GM18505 (cell line): ENCODE measurements at regions not wholly inside any gene's neighbourhood (a gene's known extent, or its start where the extent isn't known, plus 50 kb on each side); places are given as distances from the start of the nearest gene placed in this dataset.

Experiments
- ATAC-seq: cut with Tn5 transposase; IDR thresholded peaks from one replicate; pipeline ENCODE4 v1.9.1; 2021; ENCODE audit not compliant: unreplicated experiment
- POLR2A ChIP-seq: IDR thresholded peaks from 4 replicates; pipeline ENCODE4 v1.6.1; 2011; ENCODE audit warnings: borderline replicate concordance; ENCODE audit not compliant: insufficient read depth, insufficient read length; ENCODE audit errors: extremely low read depth

DNA sequence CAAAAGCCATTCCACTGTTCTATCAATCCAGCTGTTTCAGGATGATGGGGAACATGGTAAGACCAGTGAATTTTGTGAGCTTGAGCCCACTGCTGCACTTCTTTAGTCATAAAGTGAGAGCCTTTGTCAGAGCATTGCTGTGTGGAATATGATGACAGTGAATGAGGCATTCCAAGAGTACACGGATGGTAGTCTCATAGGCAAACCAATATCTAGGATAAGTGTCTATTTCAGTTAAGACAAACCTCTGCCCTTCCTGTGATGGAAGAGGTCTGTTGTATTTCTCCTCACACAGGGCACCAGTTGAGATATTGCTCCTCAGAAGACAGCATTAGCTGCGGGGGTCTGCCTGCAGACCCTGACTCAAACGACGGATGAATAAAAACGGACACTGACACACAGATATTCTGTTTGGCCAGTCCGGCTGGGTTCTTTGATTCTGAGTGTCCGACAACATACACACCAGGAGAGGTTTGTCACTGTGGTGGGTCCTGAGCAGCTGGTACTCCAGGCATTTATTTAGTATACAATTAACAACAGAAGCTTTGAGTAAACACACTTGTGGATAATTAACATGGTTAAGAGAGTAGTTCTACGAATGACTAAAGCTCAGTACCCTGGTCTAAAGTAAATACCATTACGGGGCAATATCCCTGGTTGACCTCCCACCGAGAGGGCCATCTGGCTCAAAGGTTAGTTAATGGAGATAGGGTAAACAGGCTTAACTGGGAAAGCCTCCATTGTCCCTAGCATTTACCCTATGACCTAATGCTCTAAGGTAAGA is 121.7 kb downstream of the ZNF280B start:
- no peak for TF ChIP-seq POLR2A
- no peak for ATAC-seq

DNA sequence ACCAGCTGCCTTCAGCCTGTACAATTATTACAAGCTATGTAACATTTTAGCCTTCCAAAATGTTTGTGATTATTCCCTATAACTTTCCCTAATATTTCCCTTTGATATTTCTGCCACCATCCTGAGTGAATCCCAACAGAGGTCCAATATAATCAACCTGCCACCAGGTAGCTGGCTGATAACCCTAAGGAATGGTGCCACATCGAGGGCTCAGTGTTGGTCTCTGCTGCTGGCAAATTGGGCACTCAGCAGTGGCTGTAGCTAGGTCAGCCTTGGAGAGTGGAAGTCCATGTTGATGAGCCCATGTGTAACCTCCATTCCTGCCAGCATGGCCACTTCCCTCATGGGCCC is 121.2 kb downstream of the ZNF280B start:
- no peak for TF ChIP-seq POLR2A
- no peak for ATAC-seq

DNA sequence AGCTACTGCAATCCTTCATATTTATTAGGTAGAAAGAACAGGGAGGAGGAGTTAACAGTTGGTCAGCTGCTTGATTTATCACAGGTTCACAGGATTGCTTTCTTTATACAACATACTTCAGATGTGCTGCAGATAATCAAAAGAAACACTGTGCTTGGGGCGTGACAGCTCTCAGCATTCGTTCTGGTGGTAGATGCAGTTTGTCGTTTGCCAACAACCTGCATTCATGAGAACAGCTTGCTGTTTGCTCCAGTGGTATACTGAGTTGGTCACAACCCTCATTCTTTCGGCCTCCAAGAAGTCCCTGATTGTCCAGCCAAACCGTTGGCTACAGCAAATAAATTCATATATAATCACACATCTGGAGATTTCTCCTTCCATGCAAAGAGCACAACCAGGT is 120.5 kb downstream of the ZNF280B start:
- ATAC-seq = no peak
- no peak for TF ChIP-seq POLR2A

- no peak for TF ChIP-seq POLR2A
- no peak for ATAC-seq
Measured at GRCh38 chr22:22388494-22388893, 120.0 kb downstream of the ZNF280B start.

GRCh38 chr22:22389467-22389866 is 119.1 kb downstream of the ZNF280B start:
- ATAC-seq = no peak
- no peak for TF ChIP-seq POLR2A

DNA sequence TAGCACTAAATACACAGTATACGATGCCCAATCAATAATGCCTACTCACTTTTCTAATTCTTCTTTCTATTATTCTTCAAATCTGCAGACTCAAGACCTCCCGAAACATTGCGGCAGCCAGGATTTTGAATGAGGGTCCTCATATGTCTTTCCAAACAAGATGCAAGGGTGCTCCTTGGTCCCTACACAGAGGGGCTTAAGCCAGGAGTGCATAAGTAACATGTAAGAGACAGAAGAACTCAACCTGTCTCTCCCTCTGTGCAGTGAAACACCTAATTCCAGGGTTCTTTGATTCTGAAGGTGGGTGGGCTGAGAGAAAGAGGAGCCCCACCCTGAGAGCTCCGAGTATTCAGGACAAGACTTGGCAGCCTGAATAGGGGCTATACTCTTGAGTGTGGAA is 117.6 kb downstream of the ZNF280B start:
- no peak for ATAC-seq
- no peak for TF ChIP-seq POLR2A

DNA sequence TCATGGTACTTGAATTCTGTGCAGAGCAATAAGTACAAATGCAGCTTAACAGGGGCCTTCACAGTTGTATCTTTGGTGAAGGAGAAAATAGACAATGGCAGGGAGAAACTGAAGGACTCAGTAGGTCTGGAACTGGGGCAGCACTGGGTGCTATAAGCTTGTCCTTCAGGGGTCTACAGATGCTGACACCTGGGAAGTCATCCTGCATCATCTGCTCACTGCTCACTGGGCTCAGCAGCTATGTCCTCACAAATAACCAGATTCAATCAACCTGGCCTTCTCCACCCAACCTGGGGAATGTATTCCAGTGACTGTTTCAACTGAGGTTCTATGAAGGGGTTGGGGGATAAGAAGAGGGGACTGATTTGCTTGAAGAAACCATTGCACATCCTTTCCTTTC is 117.0 kb downstream of the ZNF280B start:
- ATAC-seq = no peak
- TF ChIP-seq POLR2A = no peak

GRCh38 chr22:22392131-22392530 is 116.4 kb downstream of the ZNF280B start:
- no peak for ATAC-seq
- no peak for TF ChIP-seq POLR2A

DNA sequence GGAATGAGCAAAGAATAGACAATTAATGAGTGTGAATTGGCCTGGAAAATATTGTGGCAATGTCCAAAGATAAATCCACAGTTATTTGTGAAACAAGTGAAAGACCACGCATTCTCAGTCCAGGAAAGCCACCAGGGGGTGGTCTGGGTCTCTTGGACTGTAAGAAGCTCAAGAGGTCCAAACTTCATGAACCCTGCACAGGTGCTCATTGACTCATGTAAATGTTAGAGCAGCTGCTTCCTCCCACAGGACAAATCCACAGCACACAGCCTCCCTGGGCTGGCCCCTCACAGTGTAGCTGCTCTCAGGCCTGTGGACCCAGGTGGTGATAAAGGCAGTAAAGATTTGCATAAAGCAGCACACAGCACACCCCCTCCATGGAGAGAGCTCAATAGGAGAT is 114.0 kb downstream of the ZNF280B start:
- no peak for TF ChIP-seq POLR2A
- ATAC-seq = peak; percentile 19

- no peak for TF ChIP-seq POLR2A
- peak; percentile 57 for ATAC-seq
Measured at GRCh38 chr22:22395245-22395644, 113.3 kb downstream of the ZNF280B start.

- no peak for ATAC-seq
- TF ChIP-seq POLR2A = no peak
Measured at GRCh38 chr22:22396741-22397291, 111.7 kb downstream of the ZNF280B start.

- no peak for ATAC-seq
- no peak for TF ChIP-seq POLR2A
Measured at GRCh38 chr22:22397292-22397870, 111.2 kb downstream of the ZNF280B start.

GRCh38 chr22:22397875-22398524 is 110.5 kb downstream of the ZNF280B start:
- ATAC-seq = no peak
- no peak for TF ChIP-seq POLR2A
